Breast epithelium (tissue), 3 donors: ENCODE measurements at regions not wholly inside any gene's neighbourhood (a gene's known extent, or its start where the extent isn't known, plus 50 kb on each side); places are given as distances from the start of the nearest gene placed in this dataset.

ENCODE experiments used
- POLR2A ChIP-seq: fragments of 450-650 bp; IDR thresholded peaks from one replicate; pipeline ENCODE4 v1.6.1; 2016; ENCODE audit warnings: antibody characterized with exemption, mild to moderate bottlenecking, moderate library complexity
- POLR2AphosphoS5 ChIP-seq, 3 donors: sonication (generic); formaldehyde crosslinking; IDR thresholded peaks; one replicate each; pipeline ENCODE4 v1.6.1; 2017; ENCODE audit warnings: antibody characterized with exemption in 3 of 3

GRCh38 chr12:113524495-113524894 lies 52.8 kb upstream of the LHX5 start:
- TF ChIP-seq POLR2A: no peak
- TF ChIP-seq POLR2AphosphoS5 (IDR thresholded peaks at IDR 0.05): no peak
